Activated CD4-positive, CD25-positive, alpha-beta regulatory T cell treated with anti-CD3 and anti-CD28 coated beads, Interleukin-2, amount 50 U/mL, for 72 hours (primary cell): ENCODE measurements at regions not wholly inside any gene's neighbourhood (a gene's known extent, or its start where the extent isn't known, plus 50 kb on each side); places are given as distances from the start of the nearest gene placed in this dataset.
"Not testable (repeated sequence)": the region's sequence is repeated elsewhere in the genome, so short reads cannot be mapped to it uniquely, and the experiment has no call there.

ENCODE experiments used
- DNase-seq: peaks from one replicate; pipeline ENCODE4 v3.0.0; 2021

- no peak for DNase-seq
These were observed 122.1 kb upstream of the ID2 start for GRCh38 chr2:8559805-8560204.

DNA sequence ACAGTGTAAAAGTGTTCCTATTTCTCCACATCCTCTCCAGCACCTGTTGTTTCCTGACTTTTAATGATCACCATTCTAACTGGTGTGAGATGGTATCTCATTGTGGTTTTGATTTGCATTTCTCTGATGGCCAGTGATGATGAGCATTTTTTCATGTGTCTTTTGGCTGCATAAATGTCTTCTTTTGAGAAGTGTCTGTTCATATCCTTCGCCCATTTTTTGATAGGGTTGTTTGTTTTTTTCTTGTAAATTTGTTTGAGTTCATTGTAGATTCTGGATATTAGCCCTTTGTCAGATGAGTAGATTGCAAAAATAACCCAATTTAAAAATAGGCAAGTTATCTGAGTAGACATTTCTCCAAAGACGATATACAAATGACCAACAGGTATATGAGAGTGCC lies 120.2 kb upstream of the ID2 start:
- DNase-seq = not testable (repeated sequence)

- no peak for DNase-seq
These were observed 117.9 kb upstream of the ID2 start for GRCh38 chr2:8563814-8564474.

DNA sequence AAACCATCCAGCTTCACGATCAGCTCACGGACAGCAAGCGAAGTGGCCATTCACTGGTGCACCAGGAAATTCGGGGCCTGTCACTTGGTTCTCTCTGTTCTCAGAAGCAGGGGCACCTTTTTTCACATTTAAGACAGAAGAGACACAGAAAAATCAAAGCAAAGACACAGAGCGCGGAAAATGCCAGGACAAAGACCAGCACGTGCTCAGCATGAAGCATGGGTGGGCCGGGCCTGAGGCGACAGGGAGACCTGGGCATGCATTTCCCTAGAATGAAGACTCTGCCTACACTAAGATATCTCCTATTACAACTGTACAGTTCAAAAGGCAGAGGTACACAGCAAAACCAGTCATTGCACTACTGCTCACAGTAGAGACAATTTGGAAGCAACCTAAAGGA lies 117.4 kb upstream of the ID2 start:
- no peak for DNase-seq

DNA sequence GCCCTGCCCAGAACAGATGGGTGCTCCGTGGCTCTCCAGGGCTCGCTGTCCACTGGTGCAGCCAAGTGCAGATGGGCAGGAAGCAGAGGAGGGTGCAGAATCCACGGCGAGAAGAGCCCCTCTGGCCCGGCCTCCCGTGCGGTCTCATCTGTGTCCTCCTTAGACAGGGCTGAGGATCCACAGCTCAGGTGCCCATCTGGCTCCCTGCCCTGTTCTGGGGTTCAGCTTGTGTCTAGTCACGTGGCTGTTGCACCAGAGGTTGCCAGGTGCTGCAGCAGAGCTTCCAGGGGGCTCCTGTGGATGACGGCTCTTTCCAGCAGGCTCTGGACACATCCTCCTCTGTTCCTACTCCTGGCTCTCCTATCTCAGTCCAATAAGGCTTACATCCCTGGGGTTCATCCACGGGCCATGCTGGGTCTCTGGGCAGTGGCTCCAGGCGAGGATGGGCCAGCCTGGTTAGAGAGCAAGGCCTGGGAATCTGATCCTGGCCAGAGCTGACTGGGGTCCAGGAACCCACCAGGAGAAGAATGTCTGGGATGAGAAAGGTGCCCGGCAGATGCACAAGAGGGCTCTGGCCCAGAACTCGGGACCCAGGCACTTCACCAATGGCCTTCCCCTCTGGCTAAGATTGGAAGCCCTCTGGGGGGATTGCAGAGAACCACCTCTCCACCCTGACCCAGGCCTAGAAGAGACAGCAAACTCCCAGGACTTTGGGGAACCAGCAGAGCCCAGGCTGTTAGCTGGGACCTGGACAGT lies 116.3 kb upstream of the ID2 start:
- DNase-seq = no peak

- DNase-seq = no peak
These were observed 115.6 kb upstream of the ID2 start for GRCh38 chr2:8566155-8566670.

DNA sequence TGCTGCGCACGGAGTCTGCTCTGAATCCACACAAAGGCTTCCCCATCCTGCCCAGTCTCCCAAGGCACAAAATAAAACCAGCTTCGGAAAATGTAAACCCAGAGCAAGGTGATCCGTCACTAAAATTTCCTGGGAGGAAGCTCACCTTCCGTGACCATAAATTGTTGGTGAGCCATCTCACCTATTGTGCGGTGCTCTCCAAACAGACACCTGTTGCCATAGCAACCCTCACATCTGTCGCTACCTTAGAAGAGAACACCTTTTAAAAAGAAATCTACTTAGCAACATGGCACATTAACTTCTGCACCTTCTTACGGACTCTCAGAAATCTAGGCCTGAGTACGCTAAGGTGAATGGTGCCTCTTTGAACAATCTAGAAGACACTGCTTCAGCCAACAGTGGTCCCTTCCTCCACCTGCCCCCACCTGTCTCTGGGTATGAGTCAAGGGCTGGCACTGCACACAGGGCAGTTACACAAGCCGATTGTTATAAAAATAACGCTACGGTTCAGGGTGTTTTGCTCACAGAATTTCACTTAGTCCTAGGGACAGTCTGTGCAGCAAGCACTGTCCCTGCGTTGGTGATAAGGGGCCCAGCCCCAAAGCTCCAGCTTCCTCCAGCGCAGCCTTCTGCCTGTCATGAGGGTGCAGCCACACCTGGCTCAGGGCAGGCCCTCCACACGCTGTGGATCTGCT lies 114.9 kb upstream of the ID2 start:
- DNase-seq = no peak

GRCh38 chr2:8567469-8568260 lies 114.2 kb upstream of the ID2 start:
- DNase-seq = no peak

GRCh38 chr2:8568543-8569302 lies 113.1 kb upstream of the ID2 start:
- no peak for DNase-seq

DNA sequence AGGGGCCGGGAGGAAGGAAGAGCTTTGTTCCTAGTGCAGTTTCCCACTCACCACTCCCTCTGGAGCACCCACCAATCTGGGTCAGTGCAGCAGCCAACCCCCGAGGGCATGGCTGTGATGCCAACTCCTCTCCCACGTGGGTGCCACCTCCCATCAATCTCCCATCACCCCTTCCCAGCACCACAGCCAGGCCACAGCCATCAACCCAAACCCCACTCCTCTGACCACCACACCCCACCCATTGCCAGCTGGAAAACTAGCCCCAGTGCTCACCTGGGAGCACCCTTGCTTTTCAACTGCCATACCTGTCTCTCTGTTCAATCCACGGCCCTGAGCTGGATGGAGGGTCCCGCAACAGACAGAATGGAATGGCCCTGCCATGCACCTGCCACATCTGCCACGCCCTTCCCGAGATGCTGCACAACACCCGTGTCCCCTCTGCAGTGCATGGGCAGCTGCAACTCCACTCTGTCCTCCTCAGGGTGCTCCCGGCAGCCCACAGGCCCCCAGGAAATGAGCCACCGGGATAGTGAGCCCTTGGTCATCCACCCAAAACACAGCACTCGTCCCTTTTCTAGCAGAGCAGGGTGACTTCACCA lies 112.4 kb upstream of the ID2 start:
- DNase-seq = no peak

DNA sequence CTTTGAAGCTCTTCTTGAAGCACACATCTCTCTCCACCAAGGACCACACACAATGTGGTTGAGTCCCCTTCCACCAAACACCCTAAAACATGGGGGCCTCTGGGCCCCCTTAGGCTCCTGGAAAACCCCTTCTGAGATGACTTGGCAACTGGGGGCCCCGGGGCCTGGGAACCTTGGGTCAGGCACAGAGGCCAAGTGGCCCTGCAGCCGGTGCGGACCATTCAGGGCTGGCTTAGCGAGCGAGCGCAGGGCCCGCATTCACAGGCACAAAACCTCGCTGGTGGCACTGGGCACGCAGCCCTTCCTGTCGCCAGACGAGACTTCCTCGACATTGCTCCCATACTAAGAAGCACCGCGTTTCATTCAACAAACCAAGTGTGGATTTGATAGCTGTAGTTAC lies 111.2 kb upstream of the ID2 start:
- DNase-seq = no peak

DNA sequence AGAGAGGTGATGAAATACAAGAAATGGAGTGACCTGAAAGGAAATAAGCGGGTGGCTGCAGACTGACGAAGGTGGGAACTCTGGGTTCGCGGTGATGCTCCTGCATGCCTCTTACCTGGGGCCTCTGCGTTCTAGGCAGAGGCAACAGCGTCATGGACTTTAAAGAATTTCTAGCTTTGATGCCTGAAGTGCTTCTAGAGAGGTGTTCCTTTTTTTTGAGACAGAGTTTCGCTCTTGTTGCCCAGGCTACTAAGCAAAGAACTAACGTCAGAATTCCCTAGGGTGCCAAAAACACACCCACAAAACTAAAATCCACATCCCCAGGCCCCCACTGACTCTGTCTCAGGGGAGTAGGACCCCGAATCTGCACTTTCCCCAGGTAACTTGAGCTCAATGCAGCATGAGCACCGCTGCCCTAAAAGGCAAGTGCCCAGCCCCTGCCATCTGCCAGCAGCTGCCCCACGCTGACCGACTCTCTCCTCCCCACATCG lies 110.5 kb upstream of the ID2 start:
- no peak for DNase-seq

GRCh38 chr2:8571792-8572499 lies 109.9 kb upstream of the ID2 start:
- DNase-seq = no peak

- DNase-seq = no peak
These were observed 109.1 kb upstream of the ID2 start for GRCh38 chr2:8572712-8573233.

DNA sequence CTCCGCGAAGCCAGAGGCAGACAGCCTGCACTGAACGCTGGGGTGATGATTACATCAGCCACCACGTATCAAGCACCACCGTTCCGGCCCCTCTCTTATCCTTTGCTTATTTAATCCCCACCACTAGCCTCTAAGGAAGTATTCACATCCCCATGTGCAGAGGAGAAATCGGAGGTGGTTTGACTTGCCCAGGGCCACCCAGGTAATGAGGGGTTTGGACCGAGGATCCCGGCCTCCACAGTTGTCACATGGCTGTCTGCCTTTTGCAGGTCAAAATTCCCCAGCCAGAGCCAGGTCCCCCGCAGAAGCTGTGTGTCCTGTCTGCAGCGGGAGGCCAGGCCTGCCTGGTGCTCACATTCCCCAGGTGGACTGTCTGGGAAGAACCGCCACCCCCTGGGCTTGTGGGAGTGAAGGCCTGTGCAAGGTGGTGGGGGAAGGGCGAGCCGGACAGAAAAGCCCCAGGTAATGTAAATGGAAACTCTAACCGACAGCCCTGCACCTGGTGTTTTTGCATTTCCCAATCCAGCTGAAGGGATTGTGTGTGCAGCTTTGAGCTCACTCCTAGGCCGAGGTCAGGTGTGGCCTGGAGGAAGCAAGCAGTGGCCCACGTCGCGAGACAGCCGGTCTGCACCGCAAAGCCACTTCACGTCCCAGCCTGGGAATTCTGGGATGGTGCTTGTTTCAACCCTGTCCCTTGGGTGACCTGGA lies 108.5 kb upstream of the ID2 start:
- no peak for DNase-seq

GRCh38 chr2:8573942-8574195 lies 108.0 kb upstream of the ID2 start:
- no peak for DNase-seq

DNA sequence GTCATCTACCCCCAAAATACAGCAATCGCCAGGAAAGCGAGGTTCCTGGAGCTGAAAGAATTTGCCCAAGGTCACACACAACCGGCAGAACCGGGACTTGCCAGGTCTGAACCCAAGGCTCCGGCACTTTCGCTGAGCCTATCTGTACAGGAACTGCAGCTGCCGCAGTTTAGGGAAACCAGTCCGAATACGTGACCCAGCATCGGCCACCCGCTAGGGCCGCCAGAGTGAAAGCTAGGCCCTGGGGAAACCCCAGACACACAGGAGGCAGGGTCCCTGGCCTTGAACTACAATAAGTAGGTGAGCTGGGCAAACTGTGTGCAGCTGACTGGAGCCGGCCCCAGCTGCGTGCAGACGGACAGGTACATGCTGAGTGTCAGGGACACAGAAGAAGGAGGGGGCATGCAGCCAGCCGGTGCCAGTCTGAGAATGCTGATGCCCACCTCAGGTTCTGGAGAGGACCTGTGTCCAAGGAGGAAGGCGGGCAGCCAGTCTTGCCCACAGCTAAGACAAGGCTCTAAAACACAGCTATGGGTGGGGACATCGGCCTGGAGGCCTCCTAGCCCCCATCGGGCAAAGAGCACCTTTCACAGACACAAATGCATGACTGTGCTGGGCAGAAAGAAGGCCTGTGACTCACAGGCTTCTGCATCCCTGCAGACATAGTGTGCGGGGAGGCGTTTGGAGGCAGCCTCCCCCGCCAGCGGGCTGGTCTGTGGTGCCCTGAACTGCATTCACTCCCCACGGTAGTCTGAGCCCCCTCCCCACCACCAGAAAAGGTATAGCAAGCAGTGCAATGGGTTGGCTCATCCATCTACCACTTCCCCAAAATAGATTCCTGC lies 107.4 kb upstream of the ID2 start:
- DNase-seq = no peak

- no peak for DNase-seq
These were observed 106.6 kb upstream of the ID2 start for GRCh38 chr2:8575038-8575833.
